PC-3 (cell line): ENCODE measurements at regions not wholly inside any gene's neighbourhood (a gene's known extent, or its start where the extent isn't known, plus 50 kb on each side); places are given as distances from the start of the nearest gene placed in this dataset.

ENCODE experiments used
- ATAC-seq: fragments of 200-7000 bp; cut with Tn5 transposase; 2 replicates; pipeline ENCODE4 v1.9.1; 2020; ENCODE audit warnings: mild to moderate bottlenecking, moderate library complexity
- BruUV-seq: library from RNA; stranded (reverse); fragments of 400-500 nt; replicated peaks from 2 replicates; lab custom pipeline; 2021; lab: Mats Ljungman, UMichigan
- CTCF ChIA-PET: fragments of 300-600 bp; sonication (Branson Sonifier 250); formaldehyde crosslinking; loops from one replicate; lab custom pipeline; 2022; ENCODE audit warnings: antibody characterized with exemption; lab: Charles Lee
- POLR2A ChIA-PET: fragments of 300-600 bp; sonication (Branson Sonifier 250); formaldehyde crosslinking; loops from one replicate; lab custom pipeline; 2022; ENCODE audit warnings: antibody characterized with exemption; ENCODE audit not compliant: unreplicated experiment; lab: Charles Lee
- DNase-seq: peaks from one replicate; pipeline ENCODE4 v3.0.0-alpha.2; 2015
- H2AFZ ChIP-seq: fragments of 300-600 bp; sonication (generic); 2 replicates; pipeline ENCODE4 v1.6.0; 2016; ENCODE audit warnings: antibody characterized with exemption, low read length
- H3F3A ChIP-seq: fragments of 300-600 bp; sonication (generic); one replicate; pipeline ENCODE4 v1.6.0; 2017; ENCODE audit warnings: antibody characterized with exemption, low read length, control low read depth, mild to moderate bottlenecking; ENCODE audit not compliant: unreplicated experiment
- H3K27ac ChIP-seq: fragments of 300-600 bp; sonication (generic); 2 replicates; pipeline ENCODE4 v1.5.1; 2016; ENCODE audit warnings: mild to moderate bottlenecking, low read length
- H3K27me3 ChIP-seq: fragments of 300-600 bp; sonication (generic); 2 replicates; pipeline ENCODE4 v1.6.1; 2016; ENCODE audit warnings: low read length, mixed read lengths
- H3K36me3 ChIP-seq: fragments of 300-600 bp; sonication (generic); 2 replicates; pipeline ENCODE4 v1.6.1; 2016; ENCODE audit warnings: low read depth, mixed run types, low read length, mixed read lengths
- H3K4me1 ChIP-seq: fragments of 300-600 bp; sonication (generic); 2 replicates; pipeline ENCODE4 v1.5.1; 2016; ENCODE audit warnings: low read length; ENCODE audit not compliant: insufficient read depth
- H3K4me2 ChIP-seq: fragments of 300-600 bp; sonication (generic); 2 replicates; pipeline ENCODE4 v1.6.0; 2016; ENCODE audit warnings: low read length
- H3K4me3 ChIP-seq: fragments of 300-600 bp; sonication (generic); 2 replicates; pipeline ENCODE4 v1.5.1; 2016; ENCODE audit warnings: mild to moderate bottlenecking, low read length, mixed read lengths
- H3K79me2 ChIP-seq: fragments of 300-600 bp; sonication (generic); 2 replicates; pipeline ENCODE4 v1.6.1; 2017; ENCODE audit warnings: low read length, mixed read lengths
- H3K9ac ChIP-seq: fragments of 300-600 bp; sonication (generic); 2 replicates; pipeline ENCODE4 v1.6.0; 2016; ENCODE audit warnings: mild to moderate bottlenecking, low read length
- H3K9me2 ChIP-seq: fragments of 300-600 bp; sonication (generic); replicated peaks from 2 replicates; pipeline ENCODE4 v1.6.1; 2016; ENCODE audit warnings: mixed run types, low read length, mixed read lengths
- H3K9me3 ChIP-seq: fragments of 300-600 bp; sonication (generic); 2 replicates; pipeline ENCODE4 v1.6.1; 2016; ENCODE audit warnings: low read length, mixed read lengths
- H4K20me1 ChIP-seq: fragments of 300-600 bp; sonication (generic); 2 replicates; pipeline ENCODE4 v1.6.1; 2016; ENCODE audit warnings: low read length, mixed read lengths
- EZH2 ChIP-seq: fragments of 300-600 bp; sonication (generic); IDR thresholded peaks from one replicate; pipeline ENCODE4 v1.6.1; 2017; ENCODE audit warnings: antibody characterized with exemption, mild to moderate bottlenecking, low read length; ENCODE audit not compliant: unreplicated experiment
- EZH2phosphoT487 ChIP-seq: fragments of 300-600 bp; sonication (generic); IDR thresholded peaks from 2 replicates; pipeline ENCODE4 v1.6.1; 2018; ENCODE audit warnings: mild to moderate bottlenecking, antibody characterized with exemption, low read length, borderline replicate concordance
- intact Hi-C: fragments of 100-400 bp; cut with micrococcal nuclease; formaldehyde crosslinking; loops from 2 replicates; pipeline ENCODE4 v1.9.0; 2023
- TF ChIP-seq, protein P1 (sequence below): fragments of 300-600 bp; sonication (generic); conservative IDR thresholded peaks from 2 replicates; pipeline ENCODE4 v1.5.1; 2017; ENCODE audit warnings: antibody characterized with exemption, low read depth, mild to moderate bottlenecking, low read length

GRCh38 chr2:161052214-161052613 lies 108.0 kb upstream of the TANK start:
- ChIA-PET POLR2A (no interaction called here), CTCF (no interaction called here)
- BruUV-seq: no TSS peak
- Histone ChIP-seq H3K27me3 (no peaks in the 10 kb centered on the region), H3F3A (no peaks in the 10 kb centered on the region), H3K36me3 (no peaks in the 10 kb centered on the region), H3K9me2 (no peaks in the 10 kb centered on the region), H3K27ac (no peak overlapping the region), H3K4me3 (no peak overlapping the region), H3K9me3 (no peaks in the 10 kb centered on the region), H2AFZ (no peak overlapping the region), H3K79me2 (no peaks in the 10 kb centered on the region), H4K20me1 (no peaks in the 10 kb centered on the region), H3K9ac (no peak overlapping the region), H3K4me2 (no peak overlapping the region), H3K4me1 (no peaks in the 10 kb centered on the region)
- ATAC-seq (no peak), DNase-seq (no peak)
- intact Hi-C loops: no loop called here
- TF ChIP-seq, protein P1, sequence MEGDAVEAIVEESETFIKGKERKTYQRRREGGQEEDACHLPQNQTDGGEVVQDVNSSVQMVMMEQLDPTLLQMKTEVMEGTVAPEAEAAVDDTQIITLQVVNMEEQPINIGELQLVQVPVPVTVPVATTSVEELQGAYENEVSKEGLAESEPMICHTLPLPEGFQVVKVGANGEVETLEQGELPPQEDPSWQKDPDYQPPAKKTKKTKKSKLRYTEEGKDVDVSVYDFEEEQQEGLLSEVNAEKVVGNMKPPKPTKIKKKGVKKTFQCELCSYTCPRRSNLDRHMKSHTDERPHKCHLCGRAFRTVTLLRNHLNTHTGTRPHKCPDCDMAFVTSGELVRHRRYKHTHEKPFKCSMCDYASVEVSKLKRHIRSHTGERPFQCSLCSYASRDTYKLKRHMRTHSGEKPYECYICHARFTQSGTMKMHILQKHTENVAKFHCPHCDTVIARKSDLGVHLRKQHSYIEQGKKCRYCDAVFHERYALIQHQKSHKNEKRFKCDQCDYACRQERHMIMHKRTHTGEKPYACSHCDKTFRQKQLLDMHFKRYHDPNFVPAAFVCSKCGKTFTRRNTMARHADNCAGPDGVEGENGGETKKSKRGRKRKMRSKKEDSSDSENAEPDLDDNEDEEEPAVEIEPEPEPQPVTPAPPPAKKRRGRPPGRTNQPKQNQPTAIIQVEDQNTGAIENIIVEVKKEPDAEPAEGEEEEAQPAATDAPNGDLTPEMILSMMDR: no peak
- TF ChIP-seq EZH2 (no peak), EZH2phosphoT487 (no peak)

DNA sequence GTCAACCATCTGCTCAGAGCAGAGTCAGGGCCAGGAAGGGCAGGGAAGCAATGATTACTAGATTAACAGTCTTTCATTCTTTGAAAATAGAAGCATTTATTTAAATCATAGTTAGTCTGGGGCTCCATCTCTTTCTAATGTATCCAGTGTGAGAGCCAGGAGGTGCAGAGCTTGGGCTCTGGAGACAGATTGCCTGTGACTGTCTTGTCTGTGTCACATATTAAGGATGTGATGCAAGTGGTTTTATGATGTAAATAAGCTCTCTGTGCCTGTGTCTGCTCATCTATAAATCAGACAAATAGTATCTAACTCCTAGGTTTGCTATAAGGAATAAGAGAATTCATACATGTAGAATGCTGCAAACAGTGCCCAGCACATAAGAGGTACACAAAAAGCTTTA lies 104.9 kb upstream of the TANK start:
- no peak for TF ChIP-seq EZH2
- TF ChIP-seq, protein P1: no peak
- no peak for TF ChIP-seq EZH2phosphoT487
- H3K27ac ChIP-seq: no peak overlapping the region
- no peaks in the 10 kb centered on the region for H3K79me2 ChIP-seq
- DNase-seq (no peak), ATAC-seq (no peak)
- no peaks in the 10 kb centered on the region for H3K27me3 ChIP-seq
- no peak overlapping the region for H3K4me2 ChIP-seq
- no TSS peak for BruUV-seq
- no peaks in the 10 kb centered on the region for H4K20me1 ChIP-seq
- ChIA-PET CTCF (no interaction called here), POLR2A (no interaction called here)
- H3K9me3 ChIP-seq: no peaks in the 10 kb centered on the region
- no peaks in the 10 kb centered on the region for H3K9me2 ChIP-seq
- intact Hi-C loops: no loop called here
- no peak overlapping the region for H3K4me3 ChIP-seq
- no peaks in the 10 kb centered on the region for H3K36me3 ChIP-seq
- no peak overlapping the region for H3K9ac ChIP-seq
- no peaks in the 10 kb centered on the region for H3K4me1 ChIP-seq
- no peaks in the 10 kb centered on the region for H3F3A ChIP-seq
- no peak overlapping the region for H2AFZ ChIP-seq

DNA sequence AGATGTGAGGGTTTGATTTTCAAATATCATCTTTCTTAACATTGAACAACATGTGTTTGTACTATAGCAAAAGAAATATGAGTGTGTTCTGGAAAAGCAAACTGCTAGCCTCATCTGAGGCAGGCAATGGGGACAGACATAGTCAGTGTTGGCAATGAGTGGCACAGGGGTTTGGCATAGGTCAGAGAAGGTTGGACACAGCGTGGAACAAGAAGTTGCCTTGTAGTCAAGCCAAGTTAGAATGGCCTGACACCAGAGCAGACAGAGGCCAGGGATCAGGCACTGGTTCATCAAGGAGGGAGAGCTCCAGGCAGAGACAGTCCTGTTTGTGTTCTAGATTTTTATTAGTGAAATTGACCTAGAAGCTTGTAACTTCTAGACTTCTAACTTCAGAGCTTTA lies 100.8 kb upstream of the TANK start:
- CTCF ChIA-PET: no interaction called here

More for the DNA sequence above, 100.8 kb upstream of the TANK start:
- TF ChIP-seq, protein P1: no peak
- TF ChIP-seq EZH2phosphoT487: no peak
- TF ChIP-seq EZH2: no peak
- ATAC-seq (no peak), DNase-seq (no peak)
- no peaks in the 10 kb centered on the region for H3K9me2 ChIP-seq
- H4K20me1 ChIP-seq: no peaks in the 10 kb centered on the region
- intact Hi-C loops: no loop called here
- no peaks in the 10 kb centered on the region for H3K79me2 ChIP-seq
- H2AFZ ChIP-seq: no peak overlapping the region
- POLR2A ChIA-PET: no interaction called here
- H3K27ac ChIP-seq: no peak overlapping the region
- H3K4me2 ChIP-seq: no peak overlapping the region
- H3K9me3 ChIP-seq: no peaks in the 10 kb centered on the region
- H3K36me3 ChIP-seq: no peaks in the 10 kb centered on the region
- no TSS peak for BruUV-seq
- no peaks in the 10 kb centered on the region for H3F3A ChIP-seq
- H3K9ac ChIP-seq: no peak overlapping the region
- H3K4me1 ChIP-seq: peaks cover 3% of the 10 kb centered on the region; the same call in 1 of the 2 replicates
- H3K4me3 ChIP-seq: no peak overlapping the region
- H3K27me3 ChIP-seq: no peaks in the 10 kb centered on the region
